ENCODE measurements at regions not wholly inside any gene's neighbourhood (a gene's known extent, or its start where the extent isn't known, plus 50 kb on each side); places are given as distances from the start of the nearest gene placed in this dataset.

GRCh38 chr9:78397045-78397444 is 100.1 kb downstream of the PSAT1 start:
- Histone ChIP-seq H3K9ac (ENCODE audit: low read depth in 2 of 2, low read length in 2 of 2) (no peak overlapping the region), H3K27me3 (no peaks in the 10 kb centered on the region), H3K4me3 (no peak overlapping the region), H3K27ac (no peak overlapping the region), H3K9me3 (no peaks in the 10 kb centered on the region), H3K4me1 (no peaks in the 10 kb centered on the region), H3K36me3 (no peaks in the 10 kb centered on the region)
- intact Hi-C loops (cut with DNase I), result no loop called here
- no peak for TF ChIP-seq CTCF (IDR thresholded peaks at IDR 0.05)
- no peak for DNase-seq

- Histone ChIP-seq H3K27me3 (no peaks in the 10 kb centered on the region), H3K4me3 (no peak overlapping the region), H3K27ac (no peak overlapping the region), H3K9ac (ENCODE audit: low read depth in 2 of 2, low read length in 2 of 2) (no peak overlapping the region), H3K4me1 (no peaks in the 10 kb centered on the region), H3K36me3 (no peaks in the 10 kb centered on the region), H3K9me3 (no peaks in the 10 kb centered on the region)
- TF ChIP-seq CTCF (IDR thresholded peaks at IDR 0.05), result no peak
- intact Hi-C loops (cut with DNase I), result no loop called here
- DNase-seq, result no peak
These were observed 100.5 kb downstream of the PSAT1 start for GRCh38 chr9:78397454-78397853.

- no peak for DNase-seq
- Histone ChIP-seq H3K27ac (no peak overlapping the region), H3K36me3 (no peaks in the 10 kb centered on the region), H3K27me3 (no peaks in the 10 kb centered on the region), H3K9ac (ENCODE audit: low read depth in 2 of 2, low read length in 2 of 2) (no peak overlapping the region), H3K4me3 (no peak overlapping the region), H3K4me1 (no peaks in the 10 kb centered on the region), H3K9me3 (no peaks in the 10 kb centered on the region)
- intact Hi-C loops (cut with DNase I), result no loop called here
- no peak for TF ChIP-seq CTCF (IDR thresholded peaks at IDR 0.05)
These were observed 102.2 kb downstream of the PSAT1 start for GRCh38 chr9:78399153-78399552.

- TF ChIP-seq CTCF (IDR thresholded peaks at IDR 0.05), result no peak
- Histone ChIP-seq H3K36me3 (no peaks in the 10 kb centered on the region), H3K4me1 (no peaks in the 10 kb centered on the region), H3K4me3 (no peak overlapping the region), H3K9me3 (no peaks in the 10 kb centered on the region), H3K9ac (ENCODE audit: low read depth in 2 of 2, low read length in 2 of 2) (no peak overlapping the region), H3K27me3 (no peaks in the 10 kb centered on the region), H3K27ac (no peak overlapping the region)
- intact Hi-C loops (cut with DNase I), result no loop called here
- no peak for DNase-seq
These were observed 103.6 kb downstream of the PSAT1 start for GRCh38 chr9:78400496-78400895.

- Histone ChIP-seq H3K36me3 (no peaks in the 10 kb centered on the region), H3K27me3 (no peaks in the 10 kb centered on the region), H3K4me1 (no peaks in the 10 kb centered on the region), H3K9ac (ENCODE audit: low read depth in 2 of 2, low read length in 2 of 2) (no peak overlapping the region), H3K9me3 (no peaks in the 10 kb centered on the region), H3K27ac (no peak overlapping the region), H3K4me3 (no peak overlapping the region)
- intact Hi-C loops (cut with DNase I), result no loop called here
- DNase-seq, result no peak
- TF ChIP-seq CTCF (IDR thresholded peaks at IDR 0.05), result no peak
These were observed 108.5 kb downstream of the PSAT1 start for GRCh38 chr9:78405461-78405860.

- no peak for TF ChIP-seq CTCF (IDR thresholded peaks at IDR 0.05)
- Histone ChIP-seq H3K9me3 (no peaks in the 10 kb centered on the region), H3K9ac (ENCODE audit: low read depth in 2 of 2, low read length in 2 of 2) (no peak overlapping the region), H3K4me1 (no peaks in the 10 kb centered on the region), H3K4me3 (no peak overlapping the region), H3K36me3 (no peaks in the 10 kb centered on the region), H3K27ac (no peak overlapping the region), H3K27me3 (no peaks in the 10 kb centered on the region)
- intact Hi-C loops (cut with DNase I), result no loop called here
- no peak for DNase-seq
These were observed 109.2 kb downstream of the PSAT1 start for GRCh38 chr9:78406146-78406545.

Data from colonic mucosa (tissue), 4 donors.